Activated CD4-positive, alpha-beta T cell treated with anti-CD3 and anti-CD28 coated beads for 24 hours (primary cell): ENCODE measurements at regions not wholly inside any gene's neighbourhood (a gene's known extent, or its start where the extent isn't known, plus 50 kb on each side); places are given as distances from the start of the nearest gene placed in this dataset.

Experiments used
- DNase-seq, 2 donors: peaks; one replicate each; pipeline ENCODE4 v3.0.0-alpha.2; 2020; ENCODE audit warnings: low read depth in 2 of 2

- no peak for DNase-seq
Observed at GRCh38 chr10:3542185-3542611, 242.8 kb downstream of the KLF6 start.

- DNase-seq, result no peak
Observed at GRCh38 chr10:3539696-3540383, 245.2 kb downstream of the KLF6 start.

GRCh38 chr10:3538656-3539531 lies 246.1 kb downstream of the KLF6 start:
- no peak for DNase-seq

- no peak for DNase-seq
Observed at GRCh38 chr10:3538291-3538655, 246.7 kb downstream of the KLF6 start.

- no peak for DNase-seq
Observed at GRCh38 chr10:3537518-3537917, 247.5 kb downstream of the KLF6 start.

- DNase-seq, result no peak
Observed at GRCh38 chr10:3535001-3535400, 250.0 kb downstream of the KLF6 start.

- no peak for DNase-seq
Observed at GRCh38 chr10:3534433-3534832, 250.6 kb downstream of the KLF6 start.

- no peak for DNase-seq
Observed at GRCh38 chr10:3533296-3533695, 251.7 kb downstream of the KLF6 start.

GRCh38 chr10:3532644-3533043 lies 252.4 kb downstream of the KLF6 start:
- no peak for DNase-seq

- no peak for DNase-seq
Observed at GRCh38 chr10:3531670-3532069, 253.3 kb downstream of the KLF6 start.

GRCh38 chr10:3530783-3531645 lies 254.0 kb downstream of the KLF6 start:
- DNase-seq, result no peak

- no peak for DNase-seq
Observed at GRCh38 chr10:3530346-3530745, 254.7 kb downstream of the KLF6 start.

GRCh38 chr10:3529691-3530090 lies 255.3 kb downstream of the KLF6 start:
- DNase-seq, result no peak

- DNase-seq, result no peak
Observed at GRCh38 chr10:3528823-3529403, 256.1 kb downstream of the KLF6 start.

- no peak for DNase-seq
Observed at GRCh38 chr10:3528271-3528670, 256.7 kb downstream of the KLF6 start.

- no peak for DNase-seq
Observed at GRCh38 chr10:3527869-3528268, 257.1 kb downstream of the KLF6 start.

- no peak for DNase-seq
Observed at GRCh38 chr10:3526727-3527501, 258.1 kb downstream of the KLF6 start.

- no peak for DNase-seq
Observed at GRCh38 chr10:3525832-3526449, 259.1 kb downstream of the KLF6 start.

GRCh38 chr10:3524086-3524960 lies 260.7 kb downstream of the KLF6 start:
- no peak for DNase-seq
